ENCODE measurements at regions not wholly inside any gene's neighbourhood (a gene's known extent, or its start where the extent isn't known, plus 50 kb on each side); places are given as distances from the start of the nearest gene placed in this dataset.

DNA sequence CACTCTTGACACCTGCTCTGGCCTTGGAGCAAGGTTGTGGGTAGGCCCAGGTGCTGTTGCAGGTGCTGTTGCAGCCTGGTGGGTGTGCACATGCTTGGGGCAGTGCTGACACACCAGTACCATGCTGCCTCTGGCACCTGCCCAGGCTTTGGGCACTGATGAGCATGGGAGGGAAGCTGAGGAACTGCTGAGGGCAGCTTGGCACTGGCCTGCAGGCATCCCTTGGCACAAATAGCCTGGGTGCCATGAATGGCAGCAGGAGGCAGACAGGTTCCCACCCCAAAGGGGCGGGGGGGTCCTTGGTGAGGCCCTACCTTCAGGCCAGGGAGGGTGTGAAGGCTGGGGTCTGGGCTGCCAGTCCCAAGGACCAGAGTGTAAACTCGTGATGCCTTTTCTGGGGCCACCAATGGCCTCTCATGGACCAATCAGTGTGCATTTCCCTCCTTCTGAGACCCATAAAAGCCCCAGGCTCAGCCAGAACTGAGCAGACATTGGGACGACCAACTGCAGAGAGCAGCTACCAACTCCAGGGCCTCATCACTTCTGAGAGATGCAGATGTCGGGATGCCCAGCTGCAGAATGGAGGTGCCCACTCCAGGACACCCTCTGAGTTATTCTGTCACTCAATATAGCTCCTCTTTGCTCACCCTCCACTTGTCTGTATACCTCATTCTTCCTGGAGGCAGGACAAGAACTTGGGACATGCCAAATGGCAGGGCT lies 547.4 kb downstream of the ZWINT start:
- TF ChIP-seq, protein P1, sequence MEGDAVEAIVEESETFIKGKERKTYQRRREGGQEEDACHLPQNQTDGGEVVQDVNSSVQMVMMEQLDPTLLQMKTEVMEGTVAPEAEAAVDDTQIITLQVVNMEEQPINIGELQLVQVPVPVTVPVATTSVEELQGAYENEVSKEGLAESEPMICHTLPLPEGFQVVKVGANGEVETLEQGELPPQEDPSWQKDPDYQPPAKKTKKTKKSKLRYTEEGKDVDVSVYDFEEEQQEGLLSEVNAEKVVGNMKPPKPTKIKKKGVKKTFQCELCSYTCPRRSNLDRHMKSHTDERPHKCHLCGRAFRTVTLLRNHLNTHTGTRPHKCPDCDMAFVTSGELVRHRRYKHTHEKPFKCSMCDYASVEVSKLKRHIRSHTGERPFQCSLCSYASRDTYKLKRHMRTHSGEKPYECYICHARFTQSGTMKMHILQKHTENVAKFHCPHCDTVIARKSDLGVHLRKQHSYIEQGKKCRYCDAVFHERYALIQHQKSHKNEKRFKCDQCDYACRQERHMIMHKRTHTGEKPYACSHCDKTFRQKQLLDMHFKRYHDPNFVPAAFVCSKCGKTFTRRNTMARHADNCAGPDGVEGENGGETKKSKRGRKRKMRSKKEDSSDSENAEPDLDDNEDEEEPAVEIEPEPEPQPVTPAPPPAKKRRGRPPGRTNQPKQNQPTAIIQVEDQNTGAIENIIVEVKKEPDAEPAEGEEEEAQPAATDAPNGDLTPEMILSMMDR (IDR thresholded peaks at IDR 0.05) = no peak
- TF ChIP-seq EZH2phosphoT487 (IDR thresholded peaks at IDR 0.05) = no peak
- TF ChIP-seq EZH2 (IDR thresholded peaks at IDR 0.05) = no peak

Data from neural progenitor cell (in vitro differentiated cells).